Left hindlimb (tissue), 1 donor: ENCODE measurements at regions not wholly inside any gene's neighbourhood (a gene's known extent, or its start where the extent isn't known, plus 50 kb on each side); places are given as distances from the start of the nearest gene placed in this dataset.

Experiments
- DNase-seq: peaks from one replicate; pipeline ENCODE4 v3.0.0-alpha.2; 2018

DNA sequence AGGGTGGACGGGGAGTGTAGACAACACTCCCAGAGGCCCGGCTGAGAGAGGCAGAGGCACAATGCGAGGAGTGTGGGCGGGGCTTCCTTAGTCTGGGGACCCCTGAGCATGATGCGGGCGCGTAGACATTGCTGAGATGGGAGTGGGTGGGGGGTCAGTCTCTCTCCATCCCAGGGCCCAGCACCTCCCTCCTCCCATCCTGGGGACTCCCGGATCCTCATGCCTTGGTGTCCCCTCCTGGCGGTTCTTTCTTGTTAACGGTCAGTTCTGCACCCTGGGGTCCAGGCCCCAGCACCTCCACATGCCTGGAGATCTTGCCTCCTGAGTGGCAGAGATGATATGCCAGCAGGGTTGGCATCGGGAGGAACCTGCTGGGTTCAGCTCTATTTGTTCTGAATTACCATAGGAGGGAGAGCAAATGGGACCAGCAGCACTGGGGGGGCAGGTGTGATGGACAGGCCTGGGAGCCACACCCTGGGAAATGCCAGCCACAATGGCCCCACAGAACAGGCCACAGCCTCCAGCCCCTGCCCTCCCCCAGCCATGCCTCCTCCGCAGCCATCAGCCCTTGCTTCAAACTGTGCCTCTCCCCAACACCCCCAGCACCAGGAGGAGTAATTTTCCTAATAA is 55.7 kb downstream of the RTL6 start:
- DNase-seq, result no peak

DNA sequence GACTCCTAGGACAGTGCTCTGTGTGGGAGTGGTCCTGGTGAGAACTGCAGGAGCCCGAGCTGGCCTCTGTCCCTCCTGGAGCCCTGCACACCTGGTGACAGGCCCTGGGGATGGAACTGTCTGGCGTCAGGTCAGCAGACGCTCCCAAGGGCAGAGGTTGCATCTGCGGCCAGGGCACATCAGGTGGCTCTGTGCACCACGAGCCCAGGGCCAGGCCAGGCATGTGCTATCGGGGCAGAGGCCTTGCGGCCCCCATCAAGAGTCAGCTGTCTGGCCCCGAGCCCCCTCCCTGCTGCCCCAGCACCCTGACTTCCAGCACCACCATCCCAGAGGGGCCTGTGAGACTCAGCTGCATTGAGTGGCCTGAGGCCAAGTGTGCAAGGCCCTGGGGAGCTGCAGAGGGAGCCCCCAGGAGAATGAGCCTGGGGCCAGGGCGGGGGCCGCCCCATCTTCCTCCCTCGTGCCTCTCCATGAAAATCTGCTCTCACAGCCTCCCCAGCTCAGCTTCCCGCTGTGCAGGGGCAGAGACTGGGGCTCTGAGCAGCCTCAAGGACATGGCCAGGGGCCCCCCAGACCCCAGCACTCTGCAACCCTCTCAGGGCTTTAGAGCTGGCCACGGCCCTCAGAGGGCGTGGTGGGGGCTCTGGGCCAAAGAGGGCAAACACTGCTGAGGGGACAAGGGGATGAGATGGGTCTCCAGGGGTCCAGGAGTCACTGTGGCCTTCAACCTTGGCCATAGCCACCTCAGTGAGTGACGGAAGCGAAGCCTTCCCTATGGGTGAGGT is 56.4 kb downstream of the RTL6 start:
- DNase-seq, result no peak

DNA sequence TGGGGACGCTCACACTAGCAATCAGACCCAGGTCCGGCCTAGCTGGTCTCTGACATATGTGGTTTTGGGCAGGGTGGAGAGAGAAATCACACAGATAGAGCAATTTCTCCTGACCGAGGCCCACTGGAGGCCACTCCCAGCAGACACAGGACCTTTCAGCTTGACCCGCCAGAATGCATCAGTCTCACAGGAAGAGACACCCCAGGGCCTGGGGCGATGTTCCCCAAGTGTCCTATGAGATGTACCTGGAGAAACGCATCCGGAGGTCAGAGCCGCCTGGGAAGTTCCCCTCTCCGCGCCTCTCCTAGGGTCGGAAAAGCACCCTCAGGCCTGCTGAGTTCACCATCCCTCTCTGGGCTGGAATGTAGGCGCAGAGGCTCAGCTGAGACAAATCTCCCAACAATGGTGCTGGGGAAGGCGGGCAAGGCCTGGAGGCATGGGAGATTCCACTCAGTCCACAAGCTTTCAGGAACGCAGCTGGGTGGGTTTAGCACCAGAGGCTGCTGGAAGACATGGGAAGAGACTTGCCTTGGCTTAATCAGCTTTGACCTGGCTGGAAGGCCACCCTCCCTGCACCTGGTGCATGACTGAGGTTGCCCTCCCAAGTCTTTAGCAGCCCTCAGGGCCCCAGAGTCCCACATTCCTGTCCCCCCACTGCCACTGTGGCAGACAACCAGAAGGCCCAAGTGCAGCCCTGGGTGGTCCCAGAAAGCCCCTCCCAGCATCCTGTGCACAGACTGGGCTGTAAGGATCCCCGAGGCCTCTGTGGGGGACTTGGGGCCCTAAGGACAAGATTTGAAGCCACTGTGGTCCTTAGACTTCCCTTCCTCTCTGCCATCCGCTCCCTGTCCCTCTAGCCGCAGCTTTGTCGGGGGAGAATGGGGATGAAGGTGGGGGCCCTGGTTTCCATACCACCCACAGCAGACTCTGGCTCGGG is 57.5 kb downstream of the RTL6 start:
- no peak for DNase-seq

DNA sequence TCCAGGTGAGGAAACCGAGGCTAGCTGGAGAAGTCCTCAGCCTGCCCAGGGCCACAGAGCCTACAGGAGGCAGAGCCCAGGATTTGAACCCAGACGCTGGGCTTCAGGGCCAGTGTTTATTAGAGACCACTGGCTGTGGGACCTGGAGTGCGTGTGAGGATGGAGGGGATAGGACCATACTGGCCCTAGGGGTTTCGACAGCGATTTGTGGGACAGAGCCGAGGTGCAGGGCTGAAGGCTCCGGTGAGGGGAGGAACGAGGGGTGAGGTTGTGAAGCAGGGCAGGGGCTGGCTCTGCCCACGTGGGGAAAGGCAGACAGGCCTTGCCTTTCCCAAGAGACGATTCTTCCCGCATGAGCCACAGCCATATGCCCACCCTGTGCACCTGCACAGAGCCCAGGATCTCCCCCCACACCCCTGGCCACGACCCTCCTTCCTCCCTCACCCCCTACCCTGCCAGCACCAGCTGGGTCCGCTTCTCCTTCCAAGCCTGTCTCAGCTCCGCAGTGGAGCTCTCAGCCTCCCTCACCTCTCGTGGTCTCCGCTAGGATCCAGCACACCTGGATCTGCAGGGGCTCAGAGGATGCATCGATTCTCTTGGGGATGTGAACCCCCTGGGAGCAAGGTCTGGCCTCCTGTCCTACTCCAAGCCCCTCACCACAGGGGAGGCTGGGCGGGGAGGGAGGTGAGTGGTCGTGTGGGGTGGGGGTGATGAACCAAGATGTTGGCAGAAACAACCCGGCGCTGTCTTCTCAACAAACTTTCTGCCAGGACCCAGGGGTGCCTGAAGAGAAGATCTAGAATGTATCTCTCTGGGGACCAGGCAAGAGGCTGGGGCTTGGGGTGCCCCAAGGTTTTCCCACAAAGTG is 58.4 kb downstream of the RTL6 start:
- DNase-seq, result no peak

DNA sequence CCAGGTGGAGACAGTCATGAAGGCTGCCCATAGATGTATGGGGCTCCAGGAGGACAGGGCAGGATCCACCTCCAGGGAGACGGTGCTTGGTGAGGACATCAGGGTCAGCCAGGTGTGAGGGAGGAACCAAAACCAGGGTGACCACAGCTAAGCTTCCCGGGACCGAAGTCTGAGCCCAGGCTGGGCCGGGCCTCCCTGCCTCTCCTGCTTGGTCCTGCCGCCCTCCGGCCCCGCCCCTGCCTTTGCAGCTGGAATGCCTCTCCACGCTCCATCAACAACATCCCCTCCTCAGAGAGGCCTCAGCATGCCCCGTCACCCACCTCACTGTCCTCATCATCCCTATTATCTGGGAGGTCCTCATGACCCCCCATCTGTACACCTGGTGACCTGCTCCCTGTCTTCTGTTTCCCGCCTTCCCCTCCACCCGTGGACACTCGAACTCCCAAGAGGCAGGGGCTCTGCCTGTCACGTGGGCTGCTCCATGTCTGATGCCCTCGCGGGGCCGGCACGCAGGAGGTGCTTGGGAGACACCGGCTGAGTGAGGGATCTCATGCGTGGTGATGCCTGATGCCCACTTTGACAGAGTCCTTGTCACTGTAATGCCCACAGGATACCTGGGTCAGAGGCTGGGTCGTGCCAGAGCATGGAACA is 59.4 kb downstream of the RTL6 start:
- no peak for DNase-seq

DNA sequence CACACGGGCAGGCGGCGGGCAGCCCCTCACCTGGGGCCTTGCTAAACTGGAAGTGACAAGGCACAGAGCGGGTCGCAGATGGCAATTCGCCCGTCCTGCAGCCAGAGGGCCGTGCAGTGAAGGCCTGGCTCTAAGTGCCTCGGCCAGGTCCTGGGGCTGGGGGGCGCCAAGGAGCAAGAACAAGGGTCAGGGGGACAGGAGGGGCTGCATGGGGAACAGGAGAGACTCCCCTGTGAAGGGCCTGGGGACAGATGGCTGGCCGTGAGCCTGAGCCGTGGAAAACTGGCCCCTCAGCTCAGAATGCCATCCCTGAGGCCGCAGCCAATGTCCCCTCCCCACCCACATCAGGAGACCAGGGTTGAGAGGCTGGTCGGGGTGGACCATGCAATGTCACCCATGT is 60.0 kb downstream of the RTL6 start:
- DNase-seq, result no peak

DNA sequence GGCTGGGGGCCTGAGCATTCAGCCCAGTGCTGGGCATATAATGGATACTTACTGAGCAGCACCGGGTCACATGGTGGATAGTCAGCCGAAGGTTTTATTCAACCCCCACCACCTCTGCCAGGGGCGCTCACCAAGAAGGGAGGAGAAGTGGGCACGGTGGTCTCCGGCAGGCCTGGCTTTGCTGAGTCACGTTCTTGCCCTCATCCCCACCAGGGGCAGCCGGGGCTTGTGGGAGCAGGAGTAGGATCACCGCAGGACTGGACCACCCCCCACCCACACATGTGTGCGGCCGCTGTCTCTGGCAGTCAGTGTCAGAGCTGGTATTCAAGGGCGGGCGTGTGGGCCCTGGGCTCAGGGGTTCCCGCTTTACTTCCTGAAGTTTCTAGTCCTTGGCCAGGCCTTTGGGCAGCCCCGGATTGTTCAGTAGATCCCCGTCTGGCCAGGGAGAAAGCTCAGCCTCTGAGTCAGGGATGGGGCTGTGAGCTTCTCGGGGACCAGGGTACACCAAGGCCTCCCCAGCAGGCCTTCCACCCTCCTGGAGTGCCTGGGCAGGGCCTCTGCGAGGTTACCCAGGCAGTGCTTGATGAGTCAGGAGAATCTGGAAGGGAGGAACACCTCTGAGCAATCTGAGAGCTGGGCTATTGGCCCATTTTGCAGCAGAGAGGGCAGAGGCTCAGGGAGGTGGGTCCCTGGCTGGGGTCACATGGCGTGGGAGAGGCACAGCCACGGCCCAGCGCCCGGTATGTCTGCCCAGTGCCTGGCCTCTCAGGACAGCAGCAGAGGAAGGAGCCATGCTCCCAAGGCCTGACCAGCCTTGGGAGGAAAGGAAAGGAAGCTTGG is 60.6 kb downstream of the RTL6 start:
- no peak for DNase-seq

DNA sequence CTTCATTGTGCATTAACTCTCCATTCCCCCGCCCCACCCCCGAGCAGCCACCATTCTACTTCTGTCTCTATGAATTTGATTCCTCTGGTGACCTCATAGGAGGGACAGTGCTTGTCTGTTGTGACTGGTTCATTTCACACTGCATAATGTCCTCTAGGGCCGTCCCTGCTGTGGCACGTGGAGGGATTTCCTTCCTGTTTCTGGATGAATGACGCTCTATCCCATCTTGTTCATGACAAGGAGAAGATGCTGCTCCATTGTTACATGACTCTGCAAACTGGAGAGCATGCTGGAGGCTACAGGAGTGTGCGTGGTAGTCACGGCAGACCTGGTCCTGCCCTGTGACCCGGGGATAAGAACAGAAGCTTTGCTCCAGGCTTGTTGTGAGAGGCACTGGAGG is 61.3 kb downstream of the RTL6 start:
- no peak for DNase-seq

DNA sequence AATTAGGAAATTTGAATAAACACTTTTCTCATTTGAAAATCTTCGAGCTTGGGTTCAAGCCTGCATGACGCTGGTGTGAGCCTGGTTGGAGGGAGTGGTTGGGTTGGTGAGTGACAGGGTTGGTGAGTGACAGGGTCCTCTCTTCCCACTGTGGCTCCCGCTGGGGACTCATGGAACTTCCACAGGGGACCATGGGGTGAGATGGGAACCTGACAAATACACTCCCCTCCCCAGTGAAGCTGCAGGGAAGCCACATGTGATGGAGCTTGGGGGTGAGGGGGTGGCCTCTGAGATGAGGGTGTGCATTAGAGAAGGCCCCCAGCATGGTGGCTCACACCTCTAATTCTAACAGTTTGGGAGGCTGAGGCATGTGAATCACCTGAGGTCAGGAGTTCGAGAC is 66.8 kb downstream of the RTL6 start:
- DNase-seq, result no peak

DNA sequence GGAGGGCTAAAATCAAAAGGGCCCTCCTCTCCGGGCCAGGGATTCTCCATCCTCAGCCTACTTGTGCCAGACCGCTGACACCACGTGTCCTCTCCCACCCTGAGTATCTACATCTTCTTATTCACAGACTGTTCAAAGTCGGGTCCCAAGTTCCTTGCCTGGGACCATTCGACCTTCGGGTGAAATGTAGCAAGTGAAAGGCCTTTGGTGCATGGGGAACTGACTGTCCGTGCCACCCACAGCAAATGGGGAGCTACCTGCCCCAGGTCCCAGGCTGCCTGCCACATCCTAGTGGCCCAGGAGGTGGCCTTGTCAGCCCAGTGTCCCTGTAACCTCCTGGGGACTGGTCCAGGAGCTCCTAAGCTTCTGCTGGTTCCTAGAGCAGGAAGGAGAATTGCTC is 67.3 kb downstream of the RTL6 start:
- DNase-seq, result no peak

DNA sequence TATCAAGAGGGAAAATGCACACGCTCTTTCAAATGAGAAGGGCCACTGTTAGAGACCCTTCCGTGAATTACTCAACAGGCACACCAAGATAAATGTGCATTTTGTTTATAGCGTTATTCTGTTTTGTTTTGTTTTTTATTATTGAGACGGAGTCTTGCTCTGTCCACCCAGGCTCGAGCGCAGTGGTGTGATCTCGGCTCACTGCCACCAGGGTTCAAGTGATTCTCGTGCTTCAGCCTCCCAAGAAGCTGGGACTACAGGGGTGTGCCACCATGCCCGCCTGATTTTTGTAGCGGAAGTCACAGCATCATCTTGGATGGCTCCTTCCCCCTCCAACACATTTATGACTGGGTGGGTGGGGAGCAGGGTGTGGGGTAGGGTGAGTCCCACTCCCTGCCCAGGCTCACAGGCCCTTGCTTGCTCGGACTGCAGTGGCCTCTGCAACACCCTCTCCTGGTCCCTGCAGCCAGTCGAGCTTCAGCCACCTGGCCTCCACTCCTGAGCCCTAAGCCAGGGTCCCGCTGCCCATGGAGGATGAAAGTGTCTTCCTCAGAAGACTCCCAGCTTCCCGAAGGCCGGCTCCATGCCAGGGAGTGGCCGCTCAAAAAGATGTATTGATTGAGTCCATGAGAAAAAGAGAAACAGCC is 68.0 kb downstream of the RTL6 start:
- DNase-seq, result no peak

DNA sequence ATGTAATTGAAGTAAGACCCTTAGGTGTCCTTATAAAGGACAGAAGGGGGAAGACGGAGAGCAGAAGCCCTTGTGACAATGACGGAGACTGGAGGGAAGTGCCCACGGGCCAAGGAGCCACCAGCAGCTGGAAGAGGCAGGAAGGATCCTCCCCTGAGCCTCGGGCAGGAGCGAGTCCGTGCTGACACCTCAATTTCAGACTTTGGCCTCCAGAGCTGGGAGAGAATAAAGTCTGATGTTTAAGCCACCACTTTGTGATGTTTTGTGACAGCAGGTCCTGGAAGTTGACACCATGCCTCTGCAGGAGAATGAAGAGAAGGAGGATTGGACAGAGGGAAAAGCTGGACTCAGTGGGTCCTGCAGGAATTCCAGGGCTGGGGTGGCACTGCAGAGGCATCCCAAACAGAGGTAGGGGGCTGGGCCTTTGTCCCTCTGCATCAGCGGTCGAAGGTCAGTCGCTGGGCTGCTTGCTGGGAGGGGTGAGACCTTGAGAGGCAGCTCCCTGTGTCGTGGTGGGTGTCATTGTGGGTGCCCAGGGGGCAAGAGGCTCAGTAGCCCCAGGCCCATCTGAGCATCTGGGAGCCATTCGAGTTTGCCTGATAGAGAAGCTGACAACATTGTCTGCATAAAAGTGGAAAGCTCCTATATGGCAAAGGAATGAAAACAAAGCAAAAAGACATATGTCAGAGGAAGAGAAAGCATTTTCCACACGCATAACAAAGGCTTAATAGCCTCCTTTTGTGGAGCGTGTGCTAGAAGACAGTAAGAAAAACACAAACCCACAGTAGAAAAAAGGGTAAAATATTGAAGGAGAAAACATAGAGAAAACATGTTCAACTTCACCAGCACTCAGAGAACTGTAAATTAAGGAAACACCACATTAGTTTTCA is 68.8 kb downstream of the RTL6 start:
- no peak for DNase-seq

DNA sequence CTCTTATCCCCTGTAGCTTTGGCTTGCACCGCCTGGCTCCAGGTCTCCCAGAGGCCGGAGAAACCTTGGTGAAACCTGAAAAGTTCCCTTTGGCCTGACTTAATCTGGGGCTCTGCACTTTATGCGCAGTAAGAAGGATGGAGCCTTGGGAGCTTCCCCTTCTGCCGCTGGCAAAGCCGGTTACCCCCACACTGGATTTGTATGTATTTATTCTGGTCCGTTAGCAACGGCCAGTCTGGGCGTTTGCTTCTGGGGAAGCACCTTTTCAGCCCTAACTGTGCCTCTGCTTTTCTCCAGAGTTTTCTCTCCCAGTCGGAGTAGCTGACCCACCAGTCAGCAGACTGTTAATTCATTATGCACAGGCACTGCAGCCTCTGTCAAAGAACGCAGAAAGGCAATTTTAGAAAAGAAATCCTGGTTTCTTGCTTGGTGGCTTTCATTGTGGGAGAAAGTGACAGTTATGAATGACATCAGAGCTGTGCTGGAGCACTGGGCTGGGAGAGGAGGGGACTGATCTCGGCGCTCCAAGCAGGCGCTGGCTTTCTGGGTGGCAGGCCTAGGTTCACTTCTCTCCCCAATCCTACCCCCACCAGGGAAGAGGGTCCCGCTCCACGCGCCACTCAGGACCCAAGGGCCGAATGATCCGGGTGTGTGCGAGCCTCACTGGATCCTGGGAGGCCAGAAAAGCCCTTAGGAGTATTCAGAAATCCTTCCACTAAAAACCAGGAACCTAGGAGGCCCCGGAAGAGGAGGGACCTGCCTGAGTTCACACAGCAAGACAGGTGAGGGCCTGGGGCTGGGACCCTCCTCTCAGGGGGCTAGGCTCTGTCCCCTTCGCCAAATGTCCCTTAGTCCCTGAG is 70.2 kb downstream of the RTL6 start:
- DNase-seq, result no peak

DNA sequence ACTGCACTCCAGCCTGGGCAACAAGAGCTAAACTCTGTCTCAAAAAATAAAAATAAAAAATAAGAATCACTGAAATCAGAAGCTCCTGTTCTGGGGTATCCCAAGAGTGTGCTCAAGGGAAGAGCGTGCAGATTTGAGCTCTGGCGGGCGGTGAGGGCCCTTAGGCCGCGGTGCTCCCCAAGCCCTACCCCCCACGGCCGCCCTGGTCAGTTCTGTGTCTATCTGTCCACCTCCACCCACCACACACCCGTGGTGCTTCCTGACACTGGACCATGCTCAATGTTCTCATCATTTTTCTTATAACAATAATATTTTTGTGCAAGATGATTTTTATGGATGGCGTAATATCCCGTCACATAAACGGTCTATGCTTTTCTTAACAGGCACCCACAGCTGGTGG is 71.1 kb downstream of the RTL6 start:
- no peak for DNase-seq

DNA sequence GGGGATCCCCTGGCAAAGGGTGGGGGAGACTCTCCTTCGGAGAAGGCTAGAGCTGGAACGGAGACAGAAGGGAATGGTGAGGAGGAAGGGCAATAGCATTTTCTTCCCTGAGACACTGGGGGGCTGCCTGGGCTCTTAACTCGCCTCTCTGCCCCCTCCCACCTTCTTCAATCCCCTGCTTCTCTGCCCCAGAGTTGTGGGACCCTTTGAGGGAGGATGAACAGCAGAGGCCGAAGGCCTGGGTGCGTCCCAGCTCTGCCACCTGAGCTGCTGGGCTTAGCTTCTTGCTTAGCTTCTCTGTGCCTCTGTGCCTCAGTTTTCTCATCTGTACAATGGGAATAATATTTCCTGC is 72.4 kb downstream of the RTL6 start:
- DNase-seq, result no peak

DNA sequence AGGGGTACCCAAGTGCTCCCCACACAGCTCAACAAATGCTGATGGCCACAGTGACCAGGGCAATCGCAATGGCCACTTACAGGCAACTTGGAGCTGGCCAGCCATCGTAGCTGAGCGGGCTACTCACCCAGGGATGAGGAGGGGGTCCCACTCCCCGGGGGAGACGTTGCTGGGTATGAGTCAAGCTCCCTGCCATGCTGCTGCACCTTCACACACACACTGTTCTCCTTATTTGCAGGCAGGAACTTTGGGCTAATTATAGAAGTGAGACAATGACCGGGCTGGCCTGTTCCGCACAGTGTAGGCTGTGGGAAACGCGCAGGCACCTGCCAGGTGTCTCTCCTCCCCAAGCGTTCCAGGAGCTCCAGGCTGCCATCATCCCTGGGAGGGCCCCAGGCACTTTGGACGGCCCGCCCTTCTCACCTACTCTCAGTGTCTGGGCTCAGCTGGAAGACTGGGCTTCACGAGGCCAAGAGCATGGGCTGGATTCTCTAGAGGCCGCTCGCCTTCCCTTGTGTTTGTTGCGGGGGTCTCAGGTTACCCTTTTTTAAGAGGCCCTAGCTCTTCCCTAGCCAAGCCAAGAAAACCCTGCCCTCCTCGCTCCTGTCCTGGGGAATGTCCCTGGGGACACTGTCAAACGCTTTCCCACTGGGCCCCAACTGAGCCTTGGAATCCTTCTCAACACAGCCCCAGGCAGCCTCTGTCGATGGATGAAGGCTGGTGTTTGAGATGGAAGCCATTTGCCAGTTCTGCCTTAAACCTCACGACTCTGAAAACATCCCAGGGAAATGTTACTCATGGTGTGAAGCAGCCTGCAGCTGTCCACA is 73.0 kb downstream of the RTL6 start:
- DNase-seq, result no peak

DNA sequence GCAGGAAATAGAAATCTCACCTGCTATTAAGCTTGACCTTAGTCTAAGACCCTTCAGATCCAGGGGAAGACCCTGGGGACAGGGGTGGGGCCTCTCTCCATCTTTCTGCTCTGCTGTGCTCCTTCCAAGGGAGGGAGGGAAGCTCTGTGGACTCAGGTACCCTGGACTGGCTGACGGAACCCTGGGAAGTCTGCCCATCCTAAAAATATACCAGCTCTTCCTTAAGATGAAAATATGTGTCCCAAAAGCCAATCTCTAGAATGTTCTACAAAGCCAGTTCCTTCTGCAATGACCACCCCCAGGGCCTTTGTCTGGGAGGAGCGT is 73.7 kb downstream of the RTL6 start:
- no peak for DNase-seq
